HepG2 (cell line): ENCODE measurements at regions not wholly inside any gene's neighbourhood (a gene's known extent, or its start where the extent isn't known, plus 50 kb on each side); places are given as distances from the start of the nearest gene placed in this dataset.

Experiments used
- ATAC-seq: fragments of 200-7000 bp; cut with Tn5 transposase; 3 replicates; pipeline ENCODE4 v1.9.1; 2020; ENCODE audit warnings: mild to moderate bottlenecking, moderate library complexity
- BruUV-seq: library from RNA; stranded (reverse); fragments of 400-500 nt; replicated peaks from 2 replicates; lab custom pipeline; 2021; lab: Mats Ljungman, UMichigan
- CTCF ChIA-PET: fragments of 300-600 bp; formaldehyde crosslinking; extraction: SDS; loops from one replicate; lab custom pipeline; 2021; ENCODE audit warnings: low total read pairs, inconsistent platforms, low intra/inter-chr PET ratio; lab: Yijun Ruan, JAX
- POLR2A ChIA-PET: fragments of 350-600 bp; sonication (Branson Sonifier 250); formaldehyde crosslinking; loops from one replicate; lab custom pipeline; 2020; ENCODE audit warnings: antibody characterized with exemption, inconsistent platforms; lab: Yijun Ruan, JAX
- DNase-seq: peaks from one replicate; pipeline ENCODE4 v3.0.0-alpha.2; 2015; ENCODE audit warnings: low spot score
- FAIRE-seq: peaks from 3 replicates; lab custom pipeline; 2011; peaks lifted over from hg19 to GRCh38; lab: Jason Lieb, UNC
- H2AFZ ChIP-seq: one replicate; pipeline ENCODE4 v1.6.1; 2011; ENCODE audit warnings: low read length, inconsistent platforms
- H3K27ac ChIP-seq: fragments of 300-600 bp; 3 replicates; pipeline ENCODE4 v1.8.0; 2011; ENCODE audit warnings: mixed run types, mild to moderate bottlenecking, mixed read lengths, low read length, inconsistent platforms; ENCODE audit not compliant: insufficient read depth; ENCODE audit errors: extremely low read length
- H3K27me3 ChIP-seq, 2 experiments: fragments of 200-600 bp in 1 of 2; 2 replicates in 1 of 2; 3 replicates in 1 of 2; pipeline versions ENCODE4 v1.6.0 to v1.8.0; 2011; ENCODE audit warnings: low read length in 2 of 2, mild to moderate bottlenecking in 2 of 2, moderate library complexity in 2 of 2, inconsistent platforms in 1 of 2; ENCODE audit not compliant: insufficient read depth in 2 of 2, control insufficient read depth in 1 of 2
- H3K36me3 ChIP-seq, 2 experiments: fragments of 200-600 bp in 1 of 2; replicated peaks in 1 of 2; 2 replicates in 1 of 2; 3 replicates in 1 of 2; pipeline versions ENCODE4 v1.5.1 to v1.8.0; 2011; ENCODE audit warnings: low read length in 2 of 2, inconsistent platforms in 1 of 2; ENCODE audit not compliant: insufficient read depth in 2 of 2, control insufficient read depth in 1 of 2
- H3K4me1 ChIP-seq: 2 replicates; pipeline ENCODE4 v1.5.1; 2012; ENCODE audit warnings: low read length, inconsistent platforms; ENCODE audit not compliant: insufficient read depth
- H3K4me2 ChIP-seq: 2 replicates; pipeline ENCODE4 v1.6.0; 2011; ENCODE audit warnings: low read depth, low read length, inconsistent platforms
- H3K4me3 ChIP-seq, 3 experiments: fragments of 200-600 bp in 1 of 3; sonication (generic), shearing (Covaris generic) in 1 of 3; replicated peaks in 1 of 3; 2 replicates each; pipeline ENCODE4 v1.5.1; 2011 to 2016; ENCODE audit warnings: low read length in 3 of 3, inconsistent platforms in 2 of 3, low read depth in 2 of 3, mild to moderate bottlenecking in 2 of 3, control low read depth in 1 of 3, mixed read lengths in 1 of 3; ENCODE audit not compliant: insufficient read depth in 1 of 3
- H3K79me2 ChIP-seq: one replicate; pipeline ENCODE4 v1.6.1; 2011; ENCODE audit warnings: low read length, inconsistent platforms; ENCODE audit not compliant: insufficient read depth
- H3K9ac ChIP-seq: 2 replicates; pipeline ENCODE4 v1.6.0; 2011; ENCODE audit warnings: mild to moderate bottlenecking, low read depth, low read length, inconsistent platforms; ENCODE audit not compliant: insufficient read depth
- H3K9me3 ChIP-seq: 2 replicates; pipeline ENCODE4 v1.5.1; 2012; ENCODE audit warnings: mild to moderate bottlenecking, low read length
- H4K20me1 ChIP-seq: 2 replicates; pipeline ENCODE4 v1.6.0; 2011; ENCODE audit warnings: inconsistent platforms, mild to moderate bottlenecking, low read length, moderate library complexity; ENCODE audit not compliant: insufficient read depth
- BCL6 ChIP-seq: IDR thresholded peaks from 2 replicates; pipeline ENCODE4 v1.6.1; 2016; ENCODE audit warnings: missing genetic modification reagents, missing compliant biosample characterization
- HDAC1 ChIP-seq: sonication (generic); formaldehyde crosslinking; IDR thresholded peaks from 2 replicates; pipeline ENCODE4 v1.5.1; 2020; ENCODE audit warnings: mild to moderate bottlenecking, missing genetic modification reagents
- POLR2AphosphoS5 ChIP-seq: IDR thresholded peaks from 2 replicates; pipeline ENCODE4 v1.6.1; 2012; ENCODE audit warnings: low read depth, low read length
- PRMT3 ChIP-seq: sonication (generic); formaldehyde crosslinking; IDR thresholded peaks from 2 replicates; pipeline ENCODE4 v1.8.1; 2022; ENCODE audit warnings: low read depth, mild to moderate bottlenecking, moderate library complexity, missing genetic modification reagents, borderline replicate concordance
- SIN3A ChIP-seq: IDR thresholded peaks from 2 replicates; pipeline ENCODE4 v1.6.1; 2011; ENCODE audit warnings: low read depth, mild to moderate bottlenecking, control low read depth, low read length, borderline replicate concordance
- ZNF451 ChIP-seq: sonication (generic); formaldehyde crosslinking; IDR thresholded peaks from 2 replicates; pipeline ENCODE4 v1.5.0; 2020; ENCODE audit warnings: mild to moderate bottlenecking, missing genetic modification reagents
- ZNF644 ChIP-seq: IDR thresholded peaks from 2 replicates; pipeline ENCODE4 v1.6.1; 2016; ENCODE audit warnings: low read depth
- ZNF713 ChIP-seq: sonication (generic); formaldehyde crosslinking; IDR thresholded peaks from 2 replicates; pipeline ENCODE4 v1.4.0; 2020; ENCODE audit warnings: mild to moderate bottlenecking, missing genetic modification reagents
- ZNF784 ChIP-seq: sonication (generic); formaldehyde crosslinking; IDR thresholded peaks from 2 replicates; pipeline ENCODE4 v1.5.1; 2020; ENCODE audit warnings: missing genetic modification reagents, mild to moderate bottlenecking, borderline replicate concordance
- ZNF883 ChIP-seq: sonication (generic); formaldehyde crosslinking; IDR thresholded peaks from 2 replicates; pipeline ENCODE4 v1.5.1; 2020; ENCODE audit warnings: mild to moderate bottlenecking, missing genetic modification reagents; ENCODE audit errors: not compliant biosample characterization
- WGBS: methylation state at CpG from one replicate; pipeline ENCODE4 v1.1.6; 2017; ENCODE audit warnings: low lambda C conversion rate; 5-methylcytosine and 5-hydroxymethylcytosine counted together
- in situ Hi-C: cut with HindIII; loops from 2 replicates; pipeline ENCODE4 v1.10.0; 2017; ENCODE audit warnings: low pct_unique_long_range_greater_than_20kb; ENCODE audit not compliant: extremely low pct_ligation_motif_present
- intact Hi-C: fragments of 100-400 bp; cut with micrococcal nuclease; formaldehyde crosslinking; loops from one replicate; pipeline ENCODE4 v1.10.0; 2022; ENCODE audit not compliant: unreplicated experiment

- Histone ChIP-seq H3K36me3 (no peaks in the 10 kb centered on the region), H3K79me2 (no peaks in the 10 kb centered on the region), H3K27me3 (no peaks in the 10 kb centered on the region), H3K9me3 (no peaks in the 10 kb centered on the region), H3K4me2 (no peak overlapping the region), H4K20me1 (no peaks in the 10 kb centered on the region), H3K4me1 (no peaks in the 10 kb centered on the region), H2AFZ (no peak overlapping the region), H3K9ac (no peak overlapping the region), H3K27ac (no peak overlapping the region), H3K4me3 (no peak overlapping the region)
- BruUV-seq = no TSS peak
- CTCF ChIA-PET = no interaction called here
- in situ Hi-C loops (no loop called here), intact Hi-C loops (no loop called here)
- POLR2A ChIA-PET = no interaction called here
- WGBS = 17% methylated on average over 5 of the region's 9 CpGs
- TF ChIP-seq ZNF883 (CRISPR knock-in tag) (no peak), ZNF644 (no peak), POLR2AphosphoS5 (no peak), HDAC1 (no peak), SIN3A (no peak), ZNF784 (CRISPR knock-in tag) (no peak), ZNF451 (CRISPR knock-in tag) (no peak), PRMT3 (no peak)
- FAIRE-seq (no peak), DNase-seq (no peak), ATAC-seq (no peak)
These were observed 845.9 kb upstream of the PCDH9 start for GRCh38 chr13:68076046-68076445.

- CTCF ChIA-PET = no interaction called here
These were observed 836.9 kb upstream of the PCDH9 start for GRCh38 chr13:68066879-68067513.

More at GRCh38 chr13:68066879-68067513, 836.9 kb upstream of the PCDH9 start:
- 0% methylated on average over 2 of the region's 2 CpGs for WGBS
- no peaks in the 10 kb centered on the region for H3K4me1 ChIP-seq
- no TSS peak for BruUV-seq
- H3K27ac ChIP-seq = no peak overlapping the region
- H2AFZ ChIP-seq = no peak overlapping the region
- no peaks in the 10 kb centered on the region for H3K36me3 ChIP-seq
- FAIRE-seq (no peak), DNase-seq (no peak), ATAC-seq (no peak)
- no peaks in the 10 kb centered on the region for H3K27me3 ChIP-seq
- H3K9me3 ChIP-seq = no peaks in the 10 kb centered on the region
- H4K20me1 ChIP-seq = no peaks in the 10 kb centered on the region
- H3K4me2 ChIP-seq = no peak overlapping the region
- POLR2A ChIA-PET = no interaction called here
- TF ChIP-seq ZNF713 (CRISPR knock-in tag) (no peak), BCL6 (CRISPR knock-in tag) (peak; percentile 94)
- no peak overlapping the region for H3K9ac ChIP-seq
- no peaks in the 10 kb centered on the region for H3K79me2 ChIP-seq
- no peak overlapping the region for H3K4me3 ChIP-seq
- intact Hi-C loops = no loop called here
- in situ Hi-C loops = no loop called here
